Endothelial cell of umbilical vein (primary cell): ENCODE measurements at regions not wholly inside any gene's neighbourhood (a gene's known extent, or its start where the extent isn't known, plus 50 kb on each side); places are given as distances from the start of the nearest gene placed in this dataset. TPM values are rescaled to one million over a fixed set of nuclear protein-coding genes. Genes with fewer than 3 reads are reported as not detected.

Experiments used
- BruUV-seq: library from RNA; stranded (reverse); fragments of 400-500 nt; replicated peaks from 2 replicates; lab custom pipeline; 2021; lab: Mats Ljungman, UMichigan
- CTCF ChIA-PET: fragments of 300-600, 350-600 bp; sonication (Branson Sonifier 250); formaldehyde crosslinking; loops from one replicate; lab custom pipeline; 2021; ENCODE audit warnings: antibody characterized with exemption, inconsistent platforms; lab: Charles Lee
- POLR2A ChIA-PET: fragments of 300-600, 350-600 bp; sonication (Branson Sonifier 250); formaldehyde crosslinking; loops from one replicate; lab custom pipeline; 2021; ENCODE audit warnings: antibody characterized with exemption, inconsistent platforms; lab: Charles Lee
- DNase-seq: peaks from one replicate; pipeline ENCODE4 v3.0.0-alpha.2; 2011; ENCODE audit warnings: low read depth, low spot score
- FAIRE-seq: peaks from 2 replicates; lab custom pipeline; 2011; peaks lifted over from hg19 to GRCh38; lab: Jason Lieb, UNC
- H2AFZ ChIP-seq: 2 replicates; pipeline ENCODE4 v1.6.0; 2012; ENCODE audit warnings: low read depth, low read length, control low read depth, inconsistent platforms
- H3K27ac ChIP-seq: 2 replicates; pipeline ENCODE4 v1.5.1; 2011; ENCODE audit warnings: low read depth, mild to moderate bottlenecking, control low read depth, low read length, moderate library complexity; ENCODE audit not compliant: insufficient read depth
- H3K27me3 ChIP-seq, 2 experiments: 2 replicates each; pipeline versions ENCODE4 v1.6.0 to v1.6.1; 2011; ENCODE audit warnings: low read length in 2 of 2, mixed read lengths in 1 of 2; ENCODE audit not compliant: control insufficient read depth in 2 of 2, insufficient read depth in 2 of 2
- H3K36me3 ChIP-seq, 2 experiments: 2 replicates in 1 of 2; 3 replicates in 1 of 2; pipeline ENCODE4 v1.5.1; 2011; ENCODE audit warnings: low read length in 2 of 2, mild to moderate bottlenecking in 1 of 2, moderate library complexity in 1 of 2; ENCODE audit not compliant: control insufficient read depth in 2 of 2, insufficient read depth in 2 of 2; ENCODE audit errors: extremely low read depth in 1 of 2
- H3K4me1 ChIP-seq: 3 replicates; pipeline ENCODE4 v1.5.1; 2011; ENCODE audit warnings: mild to moderate bottlenecking, low read length; ENCODE audit not compliant: control insufficient read depth, insufficient read depth; ENCODE audit errors: extremely low read depth
- H3K4me2 ChIP-seq: 2 replicates; pipeline ENCODE4 v1.6.1; 2011; ENCODE audit warnings: low read length, control low read depth, mixed read lengths; ENCODE audit not compliant: insufficient read depth
- H3K4me3 ChIP-seq, 3 experiments: fragments of 200-600 bp in 1 of 3; sonication (generic), shearing (Covaris generic) in 1 of 3; replicated peaks in 1 of 3; 2 replicates each; pipeline ENCODE4 v1.5.1; 2011 to 2016; ENCODE audit warnings: control low read depth in 3 of 3, low read length in 3 of 3, mild to moderate bottlenecking in 2 of 3, inconsistent platforms in 1 of 3, low read depth in 1 of 3, moderate library complexity in 1 of 3; ENCODE audit not compliant: insufficient read depth in 1 of 3
- H3K79me2 ChIP-seq: 2 replicates; pipeline ENCODE4 v1.6.0; 2012; ENCODE audit warnings: low read length, inconsistent platforms; ENCODE audit not compliant: control insufficient read depth, insufficient read depth
- H3K9ac ChIP-seq: replicated peaks from 2 replicates; pipeline ENCODE3; 2011; ENCODE audit warnings: low read length, control low read depth; ENCODE audit not compliant: insufficient read depth; ENCODE audit errors: extremely low read depth
- H3K9me1 ChIP-seq: replicated peaks from 3 replicates; pipeline ENCODE4 v1.6.0; 2011; ENCODE audit warnings: mild to moderate bottlenecking, low read length; ENCODE audit not compliant: control insufficient read depth, insufficient read depth; ENCODE audit errors: extremely low read depth
- H3K9me3 ChIP-seq: replicated peaks from 2 replicates; pipeline ENCODE4 v1.5.1; 2012; ENCODE audit warnings: low read length, inconsistent platforms; ENCODE audit not compliant: control insufficient read depth, insufficient read depth
- H4K20me1 ChIP-seq: replicated peaks from 2 replicates; pipeline ENCODE3; 2011; ENCODE audit warnings: mild to moderate bottlenecking, low read length; ENCODE audit not compliant: control insufficient read depth, insufficient read depth; ENCODE audit errors: extremely low read depth
- EZH2 ChIP-seq: IDR thresholded peaks from 2 replicates; pipeline ENCODE4 v1.6.1; 2012; ENCODE audit warnings: borderline replicate concordance, low read depth, mild to moderate bottlenecking, moderate library complexity, low read length, inconsistent platforms; ENCODE audit not compliant: severe bottlenecking
- FOS ChIP-seq: IDR thresholded peaks from 2 replicates; pipeline ENCODE4 v1.6.1; 2011; ENCODE audit warnings: mild to moderate bottlenecking, low read length, moderate library complexity, borderline replicate concordance; ENCODE audit not compliant: insufficient read depth
- GATA2 ChIP-seq: IDR thresholded peaks from 2 replicates; pipeline ENCODE4 v1.7.0; 2011; ENCODE audit warnings: low read depth, mild to moderate bottlenecking, moderate library complexity, mixed read lengths, low read length; ENCODE audit not compliant: insufficient read length, insufficient read depth
- JUN ChIP-seq: IDR thresholded peaks from 2 replicates; pipeline ENCODE4 v1.6.1; 2011; ENCODE audit warnings: borderline replicate concordance, low read depth; ENCODE audit not compliant: insufficient read length, insufficient read depth
- MYC ChIP-seq: IDR thresholded peaks from one replicate; pipeline ENCODE4 v1.6.1; 2011; ENCODE audit warnings: mild to moderate bottlenecking, low read depth, low read length
- POLR2A ChIP-seq: IDR thresholded peaks from 2 replicates; pipeline ENCODE4 v1.6.1; 2012; ENCODE audit warnings: low read depth, mild to moderate bottlenecking, control low read depth, low read length
- POLR2AphosphoS5 ChIP-seq: IDR thresholded peaks from 2 replicates; pipeline ENCODE4 v1.6.1; 2012; ENCODE audit warnings: low read depth, mild to moderate bottlenecking, control low read depth, low read length, moderate library complexity; ENCODE audit not compliant: insufficient read depth
- dilution Hi-C: fragments of 300-500 bp; cut with MboI; formaldehyde crosslinking; loops from one replicate; pipeline ENCODE4 v1.15.0; 2019; ENCODE audit warnings: low sequenced_read_pairs; ENCODE audit not compliant: extremely low pct_ligation_motif_present
- intact Hi-C: fragments of 100-400 bp; cut with micrococcal nuclease; formaldehyde crosslinking; loops from one replicate; pipeline ENCODE4 v1.10.0; 2022
- small RNA-seq: library from RNA; depleted of rRNA; stranded (forward); fragments of <200 nt; gene quantifications from one replicate; pipeline ENCODE3, GENCODE V24; 2012; ENCODE audit warnings: low replicate concordance, low read depth; ENCODE audit not compliant: insufficient read depth, insufficient read length
- TF ChIP-seq, protein P1 (sequence below): IDR thresholded peaks from 2 replicates; pipeline ENCODE4 v1.6.1; 2011; ENCODE audit not compliant: insufficient read depth, insufficient read length
- TF ChIP-seq, protein P2 (sequence below), 2 donors: IDR thresholded peaks; 1 replicate in 1 of 2; 2 replicates in 1 of 2; pipeline ENCODE4 v1.5.1; 2011; ENCODE audit warnings: low read length in 2 of 2, mild to moderate bottlenecking in 2 of 2, moderate library complexity in 2 of 2, control low read depth in 1 of 2, inconsistent platforms in 1 of 2, low read depth in 1 of 2; ENCODE audit not compliant: insufficient read depth in 1 of 2; ENCODE audit errors: extremely low read depth in 1 of 2

DNA sequence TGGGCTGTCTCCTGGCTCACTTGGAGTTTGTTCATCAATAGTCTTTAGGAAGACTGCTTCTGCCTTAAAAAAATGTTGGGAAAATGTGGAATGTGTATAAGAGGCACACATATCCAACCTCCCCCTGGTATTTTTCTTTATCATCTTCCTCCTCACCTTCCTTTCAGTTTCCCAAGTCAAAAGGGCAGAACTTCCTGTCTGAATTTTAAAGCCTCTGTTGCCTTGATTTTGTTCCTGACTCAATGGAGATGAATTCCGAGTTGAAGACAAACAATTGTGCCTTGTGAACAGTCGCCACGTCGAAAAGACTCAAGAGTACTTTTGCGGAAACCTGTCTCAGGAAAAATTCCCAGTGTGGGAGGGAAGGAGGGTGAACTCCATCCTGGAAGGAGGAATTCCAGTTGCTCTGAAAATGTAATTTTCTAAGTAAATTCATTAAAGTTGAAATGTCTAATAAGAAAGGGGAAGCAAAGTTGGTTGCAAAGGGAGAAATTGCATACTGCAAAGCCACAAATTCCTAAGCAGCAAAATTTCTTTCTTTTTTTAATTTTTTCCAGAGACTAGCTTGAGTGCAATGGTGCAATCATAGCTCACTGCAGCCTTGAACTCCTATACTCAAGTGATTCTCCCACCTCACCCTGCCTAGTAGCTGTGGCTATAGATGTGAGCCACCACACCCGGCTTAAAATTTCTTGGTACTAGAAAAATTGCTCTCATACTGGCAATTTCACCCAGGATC lies 50.2 kb upstream of the ELK3 start:
- POLR2A ChIA-PET: no interaction called here
- peaks cover 48% of the 10 kb centered on the region for H3K4me1 ChIP-seq
- peak overlapping the region; percentile 75 for H3K4me2 ChIP-seq
- peak overlapping the region; percentile 20 for H2AFZ ChIP-seq
- peak overlapping the region in 1 of 3 experiments; percentile 21 for H3K4me3 ChIP-seq
- no peaks in the 10 kb centered on the region for H3K79me2 ChIP-seq
- H3K36me3 ChIP-seq: no peaks in the 10 kb centered on the region
- peak overlapping the region; percentile 90 for H3K27ac ChIP-seq
- peak overlapping the region; percentile 56 for H3K9ac ChIP-seq
- CTCF ChIA-PET: interaction anchor here (0.7 to 1.9 kb wide), 4 partner anchors 36 to 90 kb away, joined by 3 to 5 read pairs (median 3); no protein-coding TSS in a partner anchor
- BruUV-seq: no TSS peak
- no peaks in the 10 kb centered on the region for H3K9me3 ChIP-seq
- H4K20me1 ChIP-seq: no peaks in the 10 kb centered on the region
- H3K9me1 ChIP-seq: no peaks in the 10 kb centered on the region
- intact Hi-C loops (loop anchor here (1.0 to 5.0 kb wide), 5 partner anchors 21 to 113 kb away; partner anchors contain the start of gene ELK3), dilution Hi-C loops (no loop called here)
- TF ChIP-seq EZH2: no peak
- peak; percentile 60 for TF ChIP-seq POLR2AphosphoS5
- TF ChIP-seq, protein P1, sequence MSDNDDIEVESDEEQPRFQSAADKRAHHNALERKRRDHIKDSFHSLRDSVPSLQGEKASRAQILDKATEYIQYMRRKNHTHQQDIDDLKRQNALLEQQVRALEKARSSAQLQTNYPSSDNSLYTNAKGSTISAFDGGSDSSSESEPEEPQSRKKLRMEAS: no peak
- no peak for TF ChIP-seq MYC
- peak; percentile 86 for TF ChIP-seq GATA2
- no peak for TF ChIP-seq POLR2A
- TF ChIP-seq JUN: peak; percentile 41
- TF ChIP-seq, protein P2, sequence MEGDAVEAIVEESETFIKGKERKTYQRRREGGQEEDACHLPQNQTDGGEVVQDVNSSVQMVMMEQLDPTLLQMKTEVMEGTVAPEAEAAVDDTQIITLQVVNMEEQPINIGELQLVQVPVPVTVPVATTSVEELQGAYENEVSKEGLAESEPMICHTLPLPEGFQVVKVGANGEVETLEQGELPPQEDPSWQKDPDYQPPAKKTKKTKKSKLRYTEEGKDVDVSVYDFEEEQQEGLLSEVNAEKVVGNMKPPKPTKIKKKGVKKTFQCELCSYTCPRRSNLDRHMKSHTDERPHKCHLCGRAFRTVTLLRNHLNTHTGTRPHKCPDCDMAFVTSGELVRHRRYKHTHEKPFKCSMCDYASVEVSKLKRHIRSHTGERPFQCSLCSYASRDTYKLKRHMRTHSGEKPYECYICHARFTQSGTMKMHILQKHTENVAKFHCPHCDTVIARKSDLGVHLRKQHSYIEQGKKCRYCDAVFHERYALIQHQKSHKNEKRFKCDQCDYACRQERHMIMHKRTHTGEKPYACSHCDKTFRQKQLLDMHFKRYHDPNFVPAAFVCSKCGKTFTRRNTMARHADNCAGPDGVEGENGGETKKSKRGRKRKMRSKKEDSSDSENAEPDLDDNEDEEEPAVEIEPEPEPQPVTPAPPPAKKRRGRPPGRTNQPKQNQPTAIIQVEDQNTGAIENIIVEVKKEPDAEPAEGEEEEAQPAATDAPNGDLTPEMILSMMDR (IDR thresholded peaks at IDR 0.05; ENCODE audit: extremely low read depth in 1 of 2, insufficient read depth in 1 of 2, low read depth in 1 of 2, low read length in 2 of 2): no peak
- TF ChIP-seq FOS: peak; percentile 62
- FAIRE-seq (peak; percentile 87), DNase-seq (peak; percentile 97)
- H3K27me3 ChIP-seq: no peaks in the 10 kb centered on the region

Small RNA genes in the stretch of these regions (small RNA-seq; reads per million reads assigned to genes)
- gene RN7SL88P: not detected
